HepG2 (cell line): ENCODE measurements at regions not wholly inside any gene's neighbourhood (a gene's known extent, or its start where the extent isn't known, plus 50 kb on each side); places are given as distances from the start of the nearest gene placed in this dataset.

Experiments used
- ATAC-seq: fragments of 200-7000 bp; cut with Tn5 transposase; 3 replicates; pipeline ENCODE4 v1.9.1; 2020; ENCODE audit warnings: mild to moderate bottlenecking, moderate library complexity
- BruUV-seq: library from RNA; stranded (reverse); fragments of 400-500 nt; replicated peaks from 2 replicates; lab custom pipeline; 2021; lab: Mats Ljungman, UMichigan
- CTCF ChIA-PET: fragments of 300-600 bp; formaldehyde crosslinking; extraction: SDS; loops from one replicate; lab custom pipeline; 2021; ENCODE audit warnings: low total read pairs, inconsistent platforms, low intra/inter-chr PET ratio; lab: Yijun Ruan, JAX
- POLR2A ChIA-PET: fragments of 350-600 bp; sonication (Branson Sonifier 250); formaldehyde crosslinking; loops from one replicate; lab custom pipeline; 2020; ENCODE audit warnings: antibody characterized with exemption, inconsistent platforms; lab: Yijun Ruan, JAX
- DNase-seq: peaks from one replicate; pipeline ENCODE4 v3.0.0-alpha.2; 2015; ENCODE audit warnings: low spot score
- FAIRE-seq: peaks from 3 replicates; lab custom pipeline; 2011; peaks lifted over from hg19 to GRCh38; lab: Jason Lieb, UNC
- H2AFZ ChIP-seq: one replicate; pipeline ENCODE4 v1.6.1; 2011; ENCODE audit warnings: low read length, inconsistent platforms
- H3K27ac ChIP-seq: fragments of 300-600 bp; 3 replicates; pipeline ENCODE4 v1.8.0; 2011; ENCODE audit warnings: mixed run types, mild to moderate bottlenecking, mixed read lengths, low read length, inconsistent platforms; ENCODE audit not compliant: insufficient read depth; ENCODE audit errors: extremely low read length
- H3K27me3 ChIP-seq, 2 experiments: fragments of 200-600 bp in 1 of 2; 2 replicates in 1 of 2; 3 replicates in 1 of 2; pipeline versions ENCODE4 v1.6.0 to v1.8.0; 2011; ENCODE audit warnings: low read length in 2 of 2, mild to moderate bottlenecking in 2 of 2, moderate library complexity in 2 of 2, inconsistent platforms in 1 of 2; ENCODE audit not compliant: insufficient read depth in 2 of 2, control insufficient read depth in 1 of 2
- H3K36me3 ChIP-seq, 2 experiments: fragments of 200-600 bp in 1 of 2; replicated peaks in 1 of 2; 2 replicates in 1 of 2; 3 replicates in 1 of 2; pipeline versions ENCODE4 v1.5.1 to v1.8.0; 2011; ENCODE audit warnings: low read length in 2 of 2, inconsistent platforms in 1 of 2; ENCODE audit not compliant: insufficient read depth in 2 of 2, control insufficient read depth in 1 of 2
- H3K4me1 ChIP-seq: 2 replicates; pipeline ENCODE4 v1.5.1; 2012; ENCODE audit warnings: low read length, inconsistent platforms; ENCODE audit not compliant: insufficient read depth
- H3K4me2 ChIP-seq: 2 replicates; pipeline ENCODE4 v1.6.0; 2011; ENCODE audit warnings: low read depth, low read length, inconsistent platforms
- H3K4me3 ChIP-seq, 3 experiments: fragments of 200-600 bp in 1 of 3; sonication (generic), shearing (Covaris generic) in 1 of 3; replicated peaks in 1 of 3; 2 replicates each; pipeline ENCODE4 v1.5.1; 2011 to 2016; ENCODE audit warnings: low read length in 3 of 3, inconsistent platforms in 2 of 3, low read depth in 2 of 3, mild to moderate bottlenecking in 2 of 3, control low read depth in 1 of 3, mixed read lengths in 1 of 3; ENCODE audit not compliant: insufficient read depth in 1 of 3
- H3K79me2 ChIP-seq: one replicate; pipeline ENCODE4 v1.6.1; 2011; ENCODE audit warnings: low read length, inconsistent platforms; ENCODE audit not compliant: insufficient read depth
- H3K9ac ChIP-seq: 2 replicates; pipeline ENCODE4 v1.6.0; 2011; ENCODE audit warnings: mild to moderate bottlenecking, low read depth, low read length, inconsistent platforms; ENCODE audit not compliant: insufficient read depth
- H3K9me3 ChIP-seq: 2 replicates; pipeline ENCODE4 v1.5.1; 2012; ENCODE audit warnings: mild to moderate bottlenecking, low read length
- H4K20me1 ChIP-seq: 2 replicates; pipeline ENCODE4 v1.6.0; 2011; ENCODE audit warnings: inconsistent platforms, mild to moderate bottlenecking, low read length, moderate library complexity; ENCODE audit not compliant: insufficient read depth
- ATF7-NPFF ChIP-seq: sonication (generic); formaldehyde crosslinking; IDR thresholded peaks from 2 replicates; pipeline ENCODE4 v1.8.1; 2023; ENCODE audit warnings: mild to moderate bottlenecking, low read depth, missing genetic modification reagents, moderate library complexity
- FLYWCH1 ChIP-seq: sonication (generic); formaldehyde crosslinking; IDR thresholded peaks from 2 replicates; pipeline ENCODE4 v1.8.1; 2023; ENCODE audit warnings: mild to moderate bottlenecking, missing genetic modification reagents
- HHEX ChIP-seq: IDR thresholded peaks from 2 replicates; pipeline ENCODE4 v1.6.1; 2016; ENCODE audit warnings: control low read depth
- HINFP ChIP-seq: sonication (generic); formaldehyde crosslinking; IDR thresholded peaks from 2 replicates; pipeline ENCODE4 v1.4.0; 2020; ENCODE audit warnings: low read depth, mild to moderate bottlenecking, missing genetic modification reagents
- HOXA3 ChIP-seq: sonication (generic); formaldehyde crosslinking; IDR thresholded peaks from 2 replicates; pipeline ENCODE4 v1.5.0; 2020; ENCODE audit warnings: missing genetic modification reagents
- ONECUT2 ChIP-seq: sonication (generic); formaldehyde crosslinking; IDR thresholded peaks from 2 replicates; pipeline ENCODE4 v1.4.0; 2020; ENCODE audit warnings: missing genetic modification reagents
- PLSCR1 ChIP-seq: sonication (generic); formaldehyde crosslinking; IDR thresholded peaks from 2 replicates; pipeline ENCODE4 v1.5.0; 2020; ENCODE audit warnings: missing genetic modification reagents, mild to moderate bottlenecking, borderline replicate concordance
- POLR2AphosphoS5 ChIP-seq: IDR thresholded peaks from 2 replicates; pipeline ENCODE4 v1.6.1; 2012; ENCODE audit warnings: low read depth, low read length
- PRMT3 ChIP-seq: sonication (generic); formaldehyde crosslinking; IDR thresholded peaks from 2 replicates; pipeline ENCODE4 v1.8.1; 2022; ENCODE audit warnings: low read depth, mild to moderate bottlenecking, moderate library complexity, missing genetic modification reagents, borderline replicate concordance
- TBP ChIP-seq: sonication (generic); formaldehyde crosslinking; IDR thresholded peaks from 2 replicates; pipeline ENCODE4 v1.5.0; 2020; ENCODE audit warnings: missing genetic modification reagents
- ZBTB25 ChIP-seq: IDR thresholded peaks from 2 replicates; pipeline ENCODE4 v1.6.1; 2018; ENCODE audit warnings: missing genetic modification reagents
- ZFX ChIP-seq: sonication (generic); formaldehyde crosslinking; IDR thresholded peaks from 2 replicates; pipeline ENCODE4 v1.4.0; 2020; ENCODE audit warnings: mild to moderate bottlenecking, low read depth, missing genetic modification reagents, moderate library complexity
- ZNF20 ChIP-seq: sonication (generic); formaldehyde crosslinking; IDR thresholded peaks from 2 replicates; pipeline ENCODE4 v1.4.0; 2020; ENCODE audit warnings: mild to moderate bottlenecking, moderate library complexity, missing genetic modification reagents
- ZNF354B ChIP-seq: sonication (generic); formaldehyde crosslinking; IDR thresholded peaks from 2 replicates; pipeline ENCODE4 v1.8.0; 2022; ENCODE audit warnings: mild to moderate bottlenecking, missing genetic modification reagents
- ZNF414 ChIP-seq: sonication (generic); formaldehyde crosslinking; IDR thresholded peaks from 2 replicates; pipeline ENCODE4 v1.5.0; 2020; ENCODE audit warnings: missing genetic modification reagents
- ZNF644 ChIP-seq: IDR thresholded peaks from 2 replicates; pipeline ENCODE4 v1.6.1; 2016; ENCODE audit warnings: low read depth
- ZXDC ChIP-seq: sonication (generic); formaldehyde crosslinking; IDR thresholded peaks from 2 replicates; pipeline ENCODE4 v1.5.0; 2020; ENCODE audit warnings: mild to moderate bottlenecking, missing genetic modification reagents
- WGBS: methylation state at CpG from one replicate; pipeline ENCODE4 v1.1.6; 2017; ENCODE audit warnings: low lambda C conversion rate; 5-methylcytosine and 5-hydroxymethylcytosine counted together
- in situ Hi-C: cut with HindIII; loops from 2 replicates; pipeline ENCODE4 v1.10.0; 2017; ENCODE audit warnings: low pct_unique_long_range_greater_than_20kb; ENCODE audit not compliant: extremely low pct_ligation_motif_present
- intact Hi-C: fragments of 100-400 bp; cut with micrococcal nuclease; formaldehyde crosslinking; loops from one replicate; pipeline ENCODE4 v1.10.0; 2022; ENCODE audit not compliant: unreplicated experiment

GRCh38 chr14:53227154-53227718 lies 74.1 kb upstream of the DDHD1 start (continued):
- TF ChIP-seq ZXDC (no peak), ZBTB25 (no peak), FLYWCH1 (CRISPR knock-in tag) (no peak), ATF7-NPFF (CRISPR knock-in tag) (no peak), POLR2AphosphoS5 (no peak), ZNF354B (CRISPR knock-in tag) (no peak)

- CTCF ChIA-PET = no interaction called here
- H3K36me3 ChIP-seq = no peaks in the 10 kb centered on the region
- no CpG with 5 or more reads among the region's 5 CpGs for WGBS
- TF ChIP-seq PLSCR1 (no peak), ZNF414 (CRISPR knock-in tag) (no peak), HHEX (CRISPR knock-in tag) (no peak), ZNF644 (CRISPR knock-in tag) (no peak), PRMT3 (CRISPR knock-in tag) (no peak), HINFP (no peak), ZFX (CRISPR knock-in tag) (no peak), ONECUT2 (CRISPR knock-in tag) (no peak), HOXA3 (CRISPR knock-in tag) (no peak), TBP (CRISPR knock-in tag) (no peak), ZNF20 (CRISPR knock-in tag) (no peak)
Observed at GRCh38 chr14:53226553-53226952, 73.4 kb upstream of the DDHD1 start.

More at GRCh38 chr14:53226553-53226952, 73.4 kb upstream of the DDHD1 start:
- no TSS peak for BruUV-seq
- intact Hi-C loops (loop anchor here (5.0 kb wide), 1 partner anchor 574 kb away; no protein-coding TSS in a partner anchor), in situ Hi-C loops (no loop called here)
- Histone ChIP-seq H3K27me3 (no peaks in the 10 kb centered on the region), H3K4me3 (no peak overlapping the region), H2AFZ (no peak overlapping the region), H3K27ac (no peak overlapping the region), H3K4me2 (no peak overlapping the region), H3K9ac (no peak overlapping the region), H3K4me1 (no peaks in the 10 kb centered on the region), H3K79me2 (no peaks in the 10 kb centered on the region), H3K9me3 (no peaks in the 10 kb centered on the region), H4K20me1 (no peaks in the 10 kb centered on the region)
- FAIRE-seq (no peak), DNase-seq (no peak), ATAC-seq (no peak)
- POLR2A ChIA-PET = no interaction called here
